GM12875 (cell line): ENCODE measurements at regions not wholly inside any gene's neighbourhood (a gene's known extent, or its start where the extent isn't known, plus 50 kb on each side); places are given as distances from the start of the nearest gene placed in this dataset.

Experiments used
- H3K4me3 ChIP-seq: one replicate; pipeline ENCODE4 v1.5.1; 2011; ENCODE audit warnings: low read depth, low read length, control low read depth
- TF ChIP-seq, protein P1 (sequence below): IDR thresholded peaks from 2 replicates; pipeline ENCODE4 v1.5.1; 2011; ENCODE audit warnings: low read depth, mild to moderate bottlenecking, control low read depth, inconsistent platforms, low read length, moderate library complexity, borderline replicate concordance; ENCODE audit not compliant: insufficient read depth

DNA sequence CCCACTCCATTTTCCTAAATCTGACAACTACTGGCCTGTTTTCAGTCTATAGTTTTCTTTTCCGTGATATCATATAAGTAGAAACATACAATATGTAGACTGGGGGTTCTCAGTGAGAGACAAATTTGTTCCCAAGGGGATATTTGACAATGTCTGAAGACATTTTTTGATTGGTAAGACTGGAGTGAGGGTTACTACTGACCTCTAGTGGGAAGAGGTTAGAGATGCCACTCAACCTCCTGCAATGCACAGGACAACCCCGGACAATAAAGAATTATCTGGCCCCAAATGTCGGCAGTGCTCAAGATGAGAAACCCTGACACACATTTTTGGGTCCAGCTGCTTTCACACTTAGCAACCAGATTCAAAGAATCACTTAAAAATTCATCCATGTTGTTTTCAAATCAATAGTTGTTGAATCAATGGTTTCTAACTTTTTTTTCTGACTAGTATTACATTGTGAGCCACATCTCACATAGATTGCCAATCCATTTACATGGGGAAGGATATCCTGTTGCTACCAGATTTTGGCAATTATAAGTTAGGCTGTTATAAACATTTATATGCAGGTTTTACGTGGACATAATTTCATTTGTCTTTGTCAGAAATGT lies 307.1 kb downstream of the RPL10L start:
- TF ChIP-seq, protein P1, sequence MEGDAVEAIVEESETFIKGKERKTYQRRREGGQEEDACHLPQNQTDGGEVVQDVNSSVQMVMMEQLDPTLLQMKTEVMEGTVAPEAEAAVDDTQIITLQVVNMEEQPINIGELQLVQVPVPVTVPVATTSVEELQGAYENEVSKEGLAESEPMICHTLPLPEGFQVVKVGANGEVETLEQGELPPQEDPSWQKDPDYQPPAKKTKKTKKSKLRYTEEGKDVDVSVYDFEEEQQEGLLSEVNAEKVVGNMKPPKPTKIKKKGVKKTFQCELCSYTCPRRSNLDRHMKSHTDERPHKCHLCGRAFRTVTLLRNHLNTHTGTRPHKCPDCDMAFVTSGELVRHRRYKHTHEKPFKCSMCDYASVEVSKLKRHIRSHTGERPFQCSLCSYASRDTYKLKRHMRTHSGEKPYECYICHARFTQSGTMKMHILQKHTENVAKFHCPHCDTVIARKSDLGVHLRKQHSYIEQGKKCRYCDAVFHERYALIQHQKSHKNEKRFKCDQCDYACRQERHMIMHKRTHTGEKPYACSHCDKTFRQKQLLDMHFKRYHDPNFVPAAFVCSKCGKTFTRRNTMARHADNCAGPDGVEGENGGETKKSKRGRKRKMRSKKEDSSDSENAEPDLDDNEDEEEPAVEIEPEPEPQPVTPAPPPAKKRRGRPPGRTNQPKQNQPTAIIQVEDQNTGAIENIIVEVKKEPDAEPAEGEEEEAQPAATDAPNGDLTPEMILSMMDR: peak; percentile 60; the same call in 1 of the 2 replicates
- no peak overlapping the region for H3K4me3 ChIP-seq

DNA sequence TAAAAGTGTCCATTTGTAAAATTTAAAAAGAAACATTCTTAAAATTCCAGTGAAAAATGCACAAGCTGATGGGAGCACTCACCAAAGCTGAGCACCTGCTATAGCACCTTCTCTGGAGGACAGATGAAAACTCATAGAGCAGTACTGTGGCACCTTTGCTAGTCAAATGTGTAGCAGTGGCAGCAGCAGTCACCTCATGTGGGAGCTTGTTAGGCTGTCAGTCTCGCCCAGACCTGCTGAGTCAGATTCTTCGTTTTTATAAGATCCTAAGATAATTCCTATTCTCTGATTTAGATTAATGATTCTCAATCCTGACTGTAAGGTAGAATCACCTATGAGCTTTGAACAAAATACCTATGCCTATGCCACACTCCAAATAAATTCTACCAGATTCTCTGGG lies 325.8 kb downstream of the RPL10L start:
- TF ChIP-seq, protein P1: no peak
- no peak overlapping the region for H3K4me3 ChIP-seq

DNA sequence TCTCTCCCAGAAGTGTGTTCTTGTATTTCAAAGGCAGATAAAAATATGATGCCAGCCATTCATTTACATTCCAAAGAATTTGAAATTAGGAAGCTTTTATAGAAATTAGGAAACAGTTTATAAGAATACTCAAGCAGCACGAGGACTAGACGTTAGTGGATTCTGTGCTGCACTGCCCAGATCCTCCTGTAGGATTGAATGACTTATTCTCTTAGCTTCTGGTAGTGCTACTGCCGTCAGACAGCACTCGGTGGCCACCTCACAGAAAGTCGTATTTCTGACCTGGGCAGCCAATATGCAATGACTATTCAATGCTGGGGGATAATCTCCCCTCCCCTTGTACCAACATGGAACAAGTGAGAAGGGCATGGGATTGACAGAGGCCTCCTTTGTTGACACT lies 326.4 kb downstream of the RPL10L start:
- no peak overlapping the region for H3K4me3 ChIP-seq
- TF ChIP-seq, protein P1: no peak

DNA sequence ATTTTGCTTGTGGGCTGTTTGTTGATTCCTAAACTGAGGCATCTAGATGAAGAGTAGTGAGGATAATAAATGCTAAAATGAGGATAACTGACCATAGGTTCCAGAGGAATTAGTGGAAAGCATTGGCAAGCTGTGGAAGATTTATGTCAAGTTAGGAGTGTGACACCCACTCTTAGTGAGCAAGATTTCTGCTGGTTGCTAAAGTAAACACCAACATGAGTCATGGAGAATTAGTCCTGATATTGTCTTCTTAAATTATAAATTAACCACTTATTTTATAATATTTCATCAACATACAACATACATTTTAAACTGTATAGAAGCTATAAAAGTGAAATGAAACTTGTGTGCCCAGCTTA lies 328.2 kb downstream of the RPL10L start:
- TF ChIP-seq, protein P1: no peak
- no peak overlapping the region for H3K4me3 ChIP-seq

DNA sequence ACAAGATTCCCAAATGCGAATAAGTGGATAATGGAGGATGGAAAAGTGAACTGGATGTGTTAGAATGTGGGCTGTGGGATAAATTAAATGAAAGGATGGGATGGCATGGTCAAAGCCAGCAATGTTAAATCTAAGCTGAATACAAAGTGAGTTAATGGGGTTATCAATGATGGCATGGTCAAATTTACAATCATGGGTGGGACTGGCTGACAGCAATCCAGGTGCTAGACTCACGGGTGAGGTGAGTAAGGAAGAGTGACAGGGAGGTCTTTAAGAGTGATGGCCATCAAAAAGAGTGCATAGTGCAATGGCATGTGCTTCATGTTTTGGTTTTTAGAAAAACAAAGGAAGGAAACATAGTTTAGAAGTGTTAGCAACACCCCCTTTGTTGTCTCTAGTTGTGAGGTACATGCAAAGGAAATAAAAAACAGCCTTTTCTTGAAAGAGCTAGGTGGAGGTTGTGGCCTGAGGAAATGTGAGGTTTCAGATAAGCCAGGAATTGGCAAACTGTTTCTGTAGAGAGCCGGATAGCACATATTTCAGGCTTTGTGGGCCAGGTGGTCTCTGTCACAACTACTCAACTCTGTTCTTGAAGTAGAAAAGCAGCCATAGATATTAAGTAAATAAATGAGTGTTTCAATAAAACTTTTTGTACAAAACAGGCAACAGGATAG lies 328.7 kb downstream of the RPL10L start:
- no peak overlapping the region for H3K4me3 ChIP-seq
- TF ChIP-seq, protein P1: no peak

DNA sequence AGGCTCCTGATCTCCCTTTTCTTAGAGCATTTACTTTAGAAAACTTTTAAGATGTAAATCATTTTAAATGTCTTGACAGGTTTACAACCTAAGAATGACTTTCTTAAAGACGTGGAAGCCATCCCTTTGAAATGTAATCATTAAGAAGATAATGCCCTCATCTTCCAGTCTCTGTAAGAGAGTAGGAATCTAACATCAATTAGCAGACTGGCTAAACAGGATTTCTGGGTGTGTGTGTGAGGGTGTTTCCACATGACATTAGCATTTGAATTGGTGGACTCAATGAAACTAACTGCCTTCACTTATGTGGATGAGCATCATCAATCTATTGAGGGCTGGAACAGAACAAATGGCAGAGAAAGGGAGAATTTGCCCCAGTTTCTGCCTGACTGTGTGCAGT lies 329.5 kb downstream of the RPL10L start:
- H3K4me3 ChIP-seq: no peak overlapping the region
- TF ChIP-seq, protein P1: no peak

DNA sequence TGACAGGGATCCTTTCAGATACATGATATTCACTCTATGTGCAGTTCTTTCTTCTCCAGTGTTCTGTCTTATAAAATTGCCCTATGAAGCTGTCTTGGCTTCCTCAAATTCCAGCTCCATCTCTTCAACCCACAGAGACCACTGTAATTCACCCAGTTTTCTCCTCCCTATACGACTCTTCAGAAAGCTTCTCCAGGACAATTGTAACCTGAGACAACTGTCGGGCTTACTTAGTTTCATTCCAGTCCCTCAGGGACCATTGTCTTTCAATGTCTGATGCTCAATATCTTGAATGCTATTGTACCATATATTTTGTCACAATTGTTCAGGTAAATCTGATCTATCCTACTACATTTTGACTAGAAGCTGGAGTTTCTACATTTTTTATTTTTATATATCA lies 345.3 kb downstream of the RPL10L start:
- no peak overlapping the region for H3K4me3 ChIP-seq
- TF ChIP-seq, protein P1: no peak
